GM23338 (cell line): ENCODE measurements at regions not wholly inside any gene's neighbourhood (a gene's known extent, or its start where the extent isn't known, plus 50 kb on each side); places are given as distances from the start of the nearest gene placed in this dataset.

Source experiments
- ATAC-seq: fragments of 200-7000 bp; cut with Tn5 transposase; 3 replicates; pipeline ENCODE4 v1.9.1; 2020
- DNase-seq: peaks from one replicate; pipeline ENCODE4 v3.0.0-alpha.2; 2015; ENCODE audit warnings: low spot score
- H2AFZ ChIP-seq: fragments of 200-600 bp; sonication (generic); 2 replicates; pipeline ENCODE4 v1.8.0; 2016; ENCODE audit warnings: antibody characterized with exemption, mild to moderate bottlenecking, moderate library complexity
- H3F3A ChIP-seq: fragments of 200-600 bp; sonication (generic); replicated peaks from 2 replicates; pipeline ENCODE4 v1.8.0; 2017; ENCODE audit warnings: antibody characterized with exemption, mixed run types, low read depth
- H3K27ac ChIP-seq: fragments of 200-600 bp; sonication (generic); 2 replicates; pipeline ENCODE4 v1.6.1; 2016; ENCODE audit warnings: low read depth
- H3K27me3 ChIP-seq: fragments of 200-600 bp; sonication (generic); 2 replicates; pipeline ENCODE4 v1.8.0; 2016; ENCODE audit warnings: mild to moderate bottlenecking, mixed run types, moderate library complexity; ENCODE audit not compliant: insufficient read depth
- H3K36me3 ChIP-seq: fragments of 200-600 bp; sonication (generic); 2 replicates; pipeline ENCODE4 v1.8.0; 2016; ENCODE audit warnings: mild to moderate bottlenecking; ENCODE audit not compliant: insufficient read depth
- H3K4me1 ChIP-seq: fragments of 200-600 bp; sonication (generic); 2 replicates; pipeline ENCODE4 v1.8.0; 2016; ENCODE audit warnings: mild to moderate bottlenecking, moderate library complexity; ENCODE audit not compliant: insufficient read depth
- H3K4me2 ChIP-seq: fragments of 200-600 bp; sonication (generic); 2 replicates; pipeline ENCODE4 v1.7.1; 2017; ENCODE audit warnings: mixed run types
- H3K4me3 ChIP-seq: fragments of 200-600 bp; sonication (generic); 2 replicates; pipeline ENCODE4 v1.6.1; 2016; ENCODE audit warnings: mixed run types
- H3K79me2 ChIP-seq: fragments of 200-600 bp; sonication (generic); replicated peaks from 2 replicates; pipeline ENCODE4 v1.8.0; 2017; ENCODE audit warnings: mild to moderate bottlenecking; ENCODE audit not compliant: insufficient read depth
- H3K9me2 ChIP-seq: fragments of 200-600 bp; sonication (generic); 2 replicates; pipeline ENCODE4 v1.8.0; 2017; ENCODE audit not compliant: insufficient read depth
- H4K20me1 ChIP-seq: fragments of 200-600 bp; sonication (generic); replicated peaks from 2 replicates; pipeline ENCODE4 v1.8.0; 2017; ENCODE audit warnings: mild to moderate bottlenecking; ENCODE audit not compliant: insufficient read depth
- H3K27ac Mint-ChIP-seq: 2 replicates; pipeline ENCODE4 v1.8.0; 2020; ENCODE audit warnings: inconsistent platforms, mild to moderate bottlenecking, moderate library complexity, mixed read lengths
- H3K27me3 Mint-ChIP-seq: 3 replicates; pipeline ENCODE4 v1.8.0; 2022; ENCODE audit warnings: low read depth, mild to moderate bottlenecking, moderate library complexity, mixed read lengths, inconsistent platforms; ENCODE audit not compliant: insufficient read depth, poor library complexity
- H3K36me3 Mint-ChIP-seq: 3 replicates; pipeline ENCODE4 v1.8.0; 2021; ENCODE audit warnings: low read depth, mild to moderate bottlenecking, inconsistent platforms, moderate library complexity, mixed read lengths
- H3K4me1 Mint-ChIP-seq: 3 replicates; pipeline ENCODE4 v1.8.0; 2020; ENCODE audit warnings: mild to moderate bottlenecking, inconsistent platforms, mixed read lengths
- H3K4me3 Mint-ChIP-seq: 3 replicates; pipeline ENCODE4 v1.8.0; 2021; ENCODE audit warnings: moderate library complexity, mild to moderate bottlenecking, inconsistent platforms, mixed read lengths
- H3K9me3 Mint-ChIP-seq: 3 replicates; pipeline ENCODE4 v1.8.0; 2020; ENCODE audit warnings: moderate library complexity, mild to moderate bottlenecking, inconsistent platforms, mixed read lengths
- ETS1 ChIP-seq: IDR thresholded peaks from 2 replicates; pipeline ENCODE4 v1.6.1; 2016; ENCODE audit warnings: antibody characterized with exemption
- EZH2phosphoT487 ChIP-seq: fragments of 200-600 bp; sonication (generic); IDR thresholded peaks from one replicate; pipeline ENCODE4 v1.8.1; 2018; ENCODE audit warnings: antibody characterized with exemption; ENCODE audit not compliant: unreplicated experiment
- POLR2AphosphoS5 ChIP-seq: IDR thresholded peaks from 2 replicates; pipeline ENCODE4 v1.6.1; 2016; ENCODE audit warnings: antibody characterized with exemption, low read depth
- STAT1 ChIP-seq: IDR thresholded peaks from one replicate; pipeline ENCODE4 v1.6.1; 2016; ENCODE audit warnings: antibody characterized with exemption; ENCODE audit not compliant: unreplicated experiment
- ZNF462 ChIP-seq: fragments of 250-450 bp; sonication (Bioruptor Pico); IDR thresholded peaks from 2 replicates; pipeline ENCODE4 v1.5.0; 2020; ENCODE audit warnings: mild to moderate bottlenecking, moderate library complexity

DNA sequence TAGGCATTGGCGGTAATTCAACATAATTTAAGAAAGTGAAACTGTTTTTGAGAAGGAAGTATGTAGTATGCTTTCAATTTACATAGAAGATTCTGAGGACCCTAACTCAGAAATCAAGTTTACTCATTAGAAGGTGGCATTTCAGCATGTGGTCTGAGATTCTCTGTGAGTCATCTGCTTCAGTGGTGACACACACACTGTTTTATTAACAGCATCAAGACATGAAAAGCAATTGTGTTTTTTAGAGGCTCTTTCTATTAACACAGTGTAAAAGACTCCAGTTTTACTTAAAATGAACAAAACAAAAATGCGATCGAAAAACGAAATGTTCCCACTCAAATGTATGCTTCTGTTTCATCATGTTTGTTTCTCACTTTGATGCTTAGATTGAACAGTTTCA, 802.1 kb upstream of the SLITRK6 start (continued):
- TF ChIP-seq ETS1 = no peak
- no peak for TF ChIP-seq STAT1
- no peak for TF ChIP-seq POLR2AphosphoS5
- no peak for TF ChIP-seq ZNF462 (CRISPR knock-in tag)
- TF ChIP-seq EZH2phosphoT487 = no peak

DNA sequence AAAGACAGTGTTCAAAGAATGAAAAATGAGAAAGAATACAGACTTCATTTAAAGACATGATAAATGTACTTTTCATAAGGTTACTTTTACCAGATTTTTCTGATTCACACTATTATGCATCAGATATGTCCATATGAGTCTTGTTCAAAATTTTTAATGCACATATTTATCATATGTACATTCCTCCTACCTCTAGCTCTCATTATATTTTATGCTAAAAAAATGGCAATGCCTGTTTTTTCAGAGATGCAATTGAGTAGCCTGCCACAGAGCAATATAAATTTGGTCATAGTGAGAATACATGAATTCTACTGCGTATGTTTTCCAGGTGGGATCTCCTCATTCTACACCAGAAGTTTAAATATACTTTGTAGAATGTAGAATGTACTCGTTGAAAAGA, 807.0 kb upstream of the SLITRK6 start:
- H3F3A ChIP-seq = no peaks in the 10 kb centered on the region
- H3K27me3 ChIP-seq = no peaks in the 10 kb centered on the region
- no peak overlapping the region for H3K4me2 ChIP-seq
- DNase-seq = no peak
- Mint-ChIP-seq H3K4me3 (no peak overlapping the region), H3K4me1 (no peaks in the 10 kb centered on the region), H3K27me3 (no peaks in the 10 kb centered on the region), H3K27ac (no peak overlapping the region), H3K36me3 (no peaks in the 10 kb centered on the region), H3K9me3 (no peaks in the 10 kb centered on the region)
- H2AFZ ChIP-seq = no peak overlapping the region
- no peak overlapping the region for H3K4me3 ChIP-seq
- no peaks in the 10 kb centered on the region for H3K4me1 ChIP-seq
- no peaks in the 10 kb centered on the region for H4K20me1 ChIP-seq
- ATAC-seq = no peak
- H3K9me2 ChIP-seq = no peaks in the 10 kb centered on the region
- H3K27ac ChIP-seq = no peak overlapping the region
- H3K36me3 ChIP-seq = no peaks in the 10 kb centered on the region
- no peaks in the 10 kb centered on the region for H3K79me2 ChIP-seq
- no peak for TF ChIP-seq ZNF462 (CRISPR knock-in tag)
